SK-N-SH (cell line): ENCODE measurements at regions not wholly inside any gene's neighbourhood (a gene's known extent, or its start where the extent isn't known, plus 50 kb on each side); places are given as distances from the start of the nearest gene placed in this dataset.

Experiments
- CTCF ChIA-PET: fragments of 300-600, 350-600 bp; formaldehyde crosslinking; extraction: SDS; loops from one replicate; lab custom pipeline; 2021; lab: Yijun Ruan, JAX
- POLR2A ChIA-PET: fragments of 350-600 bp; sonication (Branson Sonifier 250); formaldehyde crosslinking; extraction: SDS; loops from one replicate; lab custom pipeline; 2020; ENCODE audit warnings: antibody characterized with exemption, inconsistent platforms; lab: Yijun Ruan, JAX
- DNase-seq: peaks from one replicate; pipeline ENCODE4 v3.0.0; 2012
- H2AFZ ChIP-seq: fragments of 200-600 bp; sonication (generic); 2 replicates; pipeline ENCODE4 v1.8.1; 2016; ENCODE audit warnings: antibody characterized with exemption, mild to moderate bottlenecking, low read depth
- H3F3A ChIP-seq: fragments of 200-600 bp; sonication (generic); replicated peaks from 2 replicates; pipeline ENCODE3; 2016; ENCODE audit warnings: antibody characterized with exemption, mild to moderate bottlenecking; ENCODE audit not compliant: insufficient read depth
- H3K27ac ChIP-seq, 2 experiments: fragments of 200-500 bp in 1 of 2; fragments of 200-600 bp in 1 of 2; sonication (Bioruptor generic) in 1 of 2; sonication (generic), shearing (Covaris generic) in 1 of 2; 2 replicates each; pipeline versions ENCODE4 v1.5.1 to v1.6.1; 2014 to 2016; ENCODE audit warnings: low read depth in 2 of 2, inconsistent platforms in 1 of 2, low read length in 1 of 2, mild to moderate bottlenecking in 1 of 2, mixed read lengths in 1 of 2
- H3K27me3 ChIP-seq: fragments of 200-600 bp; sonication (generic), shearing (Covaris generic); 2 replicates; pipeline ENCODE4 v1.6.1; 2016; ENCODE audit warnings: mixed run types; ENCODE audit not compliant: insufficient read depth
- H3K36me3 ChIP-seq, 2 experiments: fragments of 200-500 bp in 1 of 2; fragments of 200-600 bp in 1 of 2; sonication (Bioruptor generic) in 1 of 2; sonication (generic) in 1 of 2; replicated peaks in 1 of 2; 2 replicates each; pipeline versions ENCODE3 to v1.5.1; 2014 to 2016; ENCODE audit warnings: low read length in 1 of 2, mild to moderate bottlenecking in 1 of 2; ENCODE audit not compliant: insufficient read depth in 2 of 2, control insufficient read depth in 1 of 2
- H3K4me1 ChIP-seq, 2 experiments: fragments of 200-500 bp in 1 of 2; fragments of 200-600 bp in 1 of 2; sonication (Bioruptor generic) in 1 of 2; sonication (generic), shearing (Covaris generic) in 1 of 2; 2 replicates each; pipeline versions ENCODE4 v1.5.1 to v1.6.1; 2014 to 2016; ENCODE audit warnings: low read depth in 1 of 2, low read length in 1 of 2, mixed run types in 1 of 2; ENCODE audit not compliant: insufficient read depth in 2 of 2, control insufficient read depth in 1 of 2
- H3K4me2 ChIP-seq: fragments of 200-600 bp; sonication (generic), shearing (Covaris generic); 2 replicates; pipeline ENCODE4 v1.6.1; 2017; ENCODE audit warnings: mixed run types
- H3K4me3 ChIP-seq, 2 experiments: fragments of 200-500 bp in 1 of 2; fragments of 200-600 bp in 1 of 2; sonication (Bioruptor generic) in 1 of 2; sonication (generic), shearing (Covaris generic) in 1 of 2; 2 replicates each; pipeline versions ENCODE4 v1.5.1 to v1.8.1; 2014 to 2016; ENCODE audit warnings: low read depth in 2 of 2, inconsistent platforms in 1 of 2, low read length in 1 of 2, mild to moderate bottlenecking in 1 of 2, mixed read lengths in 1 of 2, moderate library complexity in 1 of 2
- H3K79me2 ChIP-seq: fragments of 200-600 bp; sonication (generic); 2 replicates; pipeline ENCODE4 v1.8.1; 2017; ENCODE audit warnings: mild to moderate bottlenecking; ENCODE audit not compliant: insufficient read depth
- H3K9ac ChIP-seq: fragments of 200-600 bp; sonication (generic); 2 replicates; pipeline ENCODE4 v1.6.1; 2017; ENCODE audit warnings: mixed run types
- H3K9me2 ChIP-seq: fragments of 200-600 bp; sonication (generic); 2 replicates; pipeline ENCODE4 v1.6.1; 2017; ENCODE audit warnings: mixed run types
- H3K9me3 ChIP-seq: fragments of 200-600 bp; sonication (generic); 2 replicates; pipeline ENCODE4 v1.6.1; 2017; ENCODE audit warnings: mixed run types, mild to moderate bottlenecking, moderate library complexity
- H4K20me1 ChIP-seq: fragments of 200-600 bp; sonication (generic); 2 replicates; pipeline ENCODE4 v1.6.1; 2017; ENCODE audit warnings: mild to moderate bottlenecking, mixed run types; ENCODE audit not compliant: insufficient read depth
- ELF1 ChIP-seq: IDR thresholded peaks from 2 replicates; pipeline ENCODE4 v1.4.0; 2012
- EP300 ChIP-seq, 2 experiments: IDR thresholded peaks; 2 replicates each; pipeline versions ENCODE4 v1.4.0 to v1.6.1; 2012; ENCODE audit warnings: borderline replicate concordance in 1 of 2, low read depth in 1 of 2, low read length in 1 of 2
- FOSL2 ChIP-seq: IDR thresholded peaks from 2 replicates; pipeline ENCODE4 v1.4.0; 2012; ENCODE audit warnings: low read depth, mild to moderate bottlenecking, moderate library complexity, borderline replicate concordance
- FOXM1 ChIP-seq: IDR thresholded peaks from 2 replicates; pipeline ENCODE4 v1.4.0; 2012; ENCODE audit warnings: low read depth, mild to moderate bottlenecking
- GABPA ChIP-seq: IDR thresholded peaks from 2 replicates; pipeline ENCODE4 v1.4.0; 2012; ENCODE audit warnings: low read depth, mild to moderate bottlenecking
- IRF3 ChIP-seq: fragments of 150-350 bp; IDR thresholded peaks from 2 replicates; pipeline ENCODE4 v1.6.1; 2016; ENCODE audit warnings: mild to moderate bottlenecking, low read depth, low read length
- JUND ChIP-seq: IDR thresholded peaks from 2 replicates; pipeline ENCODE4 v1.4.0; 2012
- MEF2A ChIP-seq: IDR thresholded peaks from 2 replicates; pipeline ENCODE4 v1.4.0; 2012; ENCODE audit warnings: low read depth, borderline replicate concordance
- MXI1 ChIP-seq: IDR thresholded peaks from 2 replicates; pipeline ENCODE4 v1.6.1; 2012; ENCODE audit warnings: mild to moderate bottlenecking, low read depth, low read length, improper control_type of control experiment
- NRF1 ChIP-seq: IDR thresholded peaks from 2 replicates; pipeline ENCODE4 v1.6.1; 2012; ENCODE audit warnings: low read depth, mild to moderate bottlenecking, low read length
- PBX3 ChIP-seq: IDR thresholded peaks from 2 replicates; pipeline ENCODE4; 2012
- POLR2AphosphoS5 ChIP-seq: IDR thresholded peaks from 2 replicates; pipeline ENCODE4 v1.6.1; 2012; ENCODE audit warnings: low read depth, low read length
- RAD21 ChIP-seq: IDR thresholded peaks from 2 replicates; pipeline ENCODE4 v1.6.1; 2012; ENCODE audit warnings: mild to moderate bottlenecking, low read length
- RXRA ChIP-seq: IDR thresholded peaks from 2 replicates; pipeline ENCODE4 v1.4.0; 2012; ENCODE audit warnings: low read depth, mild to moderate bottlenecking, borderline replicate concordance
- SIN3A ChIP-seq: IDR thresholded peaks from 2 replicates; pipeline ENCODE4 v1.6.1; 2012; ENCODE audit warnings: low read depth, mild to moderate bottlenecking, low read length, moderate library complexity, borderline replicate concordance
- SMC3 ChIP-seq: IDR thresholded peaks from 2 replicates; pipeline ENCODE4 v1.6.1; 2012; ENCODE audit warnings: low read depth, low read length, improper control_type of control experiment
- WGBS: methylation state at CpG from one replicate; pipeline ENCODE4 v1.1.6; 2017; ENCODE audit warnings: low lambda C conversion rate; 5-methylcytosine and 5-hydroxymethylcytosine counted together
- TF ChIP-seq, protein P1 (sequence below): fragments of 150-350 bp; IDR thresholded peaks from 2 replicates; pipeline ENCODE4 v1.6.1; 2017; ENCODE audit warnings: antibody characterized with exemption, low read length, low read depth, borderline replicate concordance
- TF ChIP-seq, protein P2 (sequence below): IDR thresholded peaks from 2 replicates; pipeline ENCODE4 v1.4.0; 2012; ENCODE audit warnings: low read depth, borderline replicate concordance
- TF ChIP-seq, protein P3 (sequence below): IDR thresholded peaks from 2 replicates; pipeline ENCODE4 v1.6.1; 2012; ENCODE audit warnings: mild to moderate bottlenecking, low read depth, low read length, moderate library complexity

- Histone ChIP-seq H2AFZ (no peak overlapping the region), H3K9me3 (no peaks in the 10 kb centered on the region), H3K36me3 (peaks cover 0 to 2% of the 10 kb centered on the region in 2 experiments), H3K4me1 (no peaks in the 10 kb centered on the region), H3K27me3 (no peaks in the 10 kb centered on the region), H3F3A (no peaks in the 10 kb centered on the region), H4K20me1 (no peaks in the 10 kb centered on the region), H3K4me3 (no peak overlapping the region)
- POLR2A ChIA-PET = no interaction called here
- no peak for DNase-seq
- TF ChIP-seq RXRA = no peak
- TF ChIP-seq, protein P1, sequence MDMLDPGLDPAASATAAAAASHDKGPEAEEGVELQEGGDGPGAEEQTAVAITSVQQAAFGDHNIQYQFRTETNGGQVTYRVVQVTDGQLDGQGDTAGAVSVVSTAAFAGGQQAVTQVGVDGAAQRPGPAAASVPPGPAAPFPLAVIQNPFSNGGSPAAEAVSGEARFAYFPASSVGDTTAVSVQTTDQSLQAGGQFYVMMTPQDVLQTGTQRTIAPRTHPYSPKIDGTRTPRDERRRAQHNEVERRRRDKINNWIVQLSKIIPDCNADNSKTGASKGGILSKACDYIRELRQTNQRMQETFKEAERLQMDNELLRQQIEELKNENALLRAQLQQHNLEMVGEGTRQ = no peak
- TF ChIP-seq, all 33 proteins: peak for 0
- Histone ChIP-seq H3K79me2 (no peaks in the 10 kb centered on the region), H3K9me2 (no peaks in the 10 kb centered on the region), H3K27ac (no peak overlapping the region), H3K9ac (no peak overlapping the region), H3K4me2 (no peak overlapping the region)
- CTCF ChIA-PET = no interaction called here
These were observed 405.0 kb upstream of the MEF2C start for GRCh38 chr5:89287964-89288363.

DNA sequence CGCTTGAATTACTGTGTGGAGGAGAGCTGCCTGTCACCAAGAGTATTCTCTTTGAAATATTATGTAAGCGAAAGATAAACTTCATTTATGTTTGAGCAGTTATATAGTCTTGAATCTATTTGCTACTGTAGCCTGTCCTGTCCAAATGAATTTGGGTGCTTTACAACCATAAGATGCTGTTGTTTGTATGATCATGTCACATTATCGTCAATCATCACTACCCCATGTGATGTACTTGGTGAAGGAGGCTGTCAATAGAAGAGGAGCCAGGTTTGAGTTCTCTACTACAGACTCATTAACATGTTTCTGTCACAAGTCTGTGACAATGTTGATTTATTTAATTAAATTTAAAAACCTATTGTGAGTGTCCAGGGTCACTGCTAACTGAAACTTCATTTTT, 403.3 kb upstream of the MEF2C start:
- Histone ChIP-seq H3K4me1 (no peaks in the 10 kb centered on the region), H4K20me1 (no peaks in the 10 kb centered on the region), H3K36me3 (peaks cover 0 to 2% of the 10 kb centered on the region in 2 experiments), H3K4me2 (no peak overlapping the region), H3K9me3 (no peaks in the 10 kb centered on the region), H3K27me3 (no peaks in the 10 kb centered on the region), H3K9me2 (no peaks in the 10 kb centered on the region), H3K9ac (no peak overlapping the region), H3K27ac (no peak overlapping the region), H2AFZ (no peak overlapping the region), H3K4me3 (no peak overlapping the region), H3K79me2 (no peaks in the 10 kb centered on the region), H3F3A (no peaks in the 10 kb centered on the region)
- WGBS = 91% methylated on average over 3 of the region's 3 CpGs
- DNase-seq = no peak
- TF ChIP-seq, protein P2, sequence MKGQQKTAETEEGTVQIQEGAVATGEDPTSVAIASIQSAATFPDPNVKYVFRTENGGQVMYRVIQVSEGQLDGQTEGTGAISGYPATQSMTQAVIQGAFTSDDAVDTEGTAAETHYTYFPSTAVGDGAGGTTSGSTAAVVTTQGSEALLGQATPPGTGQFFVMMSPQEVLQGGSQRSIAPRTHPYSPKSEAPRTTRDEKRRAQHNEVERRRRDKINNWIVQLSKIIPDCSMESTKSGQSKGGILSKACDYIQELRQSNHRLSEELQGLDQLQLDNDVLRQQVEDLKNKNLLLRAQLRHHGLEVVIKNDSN = no peak
- TF ChIP-seq, protein P3, sequence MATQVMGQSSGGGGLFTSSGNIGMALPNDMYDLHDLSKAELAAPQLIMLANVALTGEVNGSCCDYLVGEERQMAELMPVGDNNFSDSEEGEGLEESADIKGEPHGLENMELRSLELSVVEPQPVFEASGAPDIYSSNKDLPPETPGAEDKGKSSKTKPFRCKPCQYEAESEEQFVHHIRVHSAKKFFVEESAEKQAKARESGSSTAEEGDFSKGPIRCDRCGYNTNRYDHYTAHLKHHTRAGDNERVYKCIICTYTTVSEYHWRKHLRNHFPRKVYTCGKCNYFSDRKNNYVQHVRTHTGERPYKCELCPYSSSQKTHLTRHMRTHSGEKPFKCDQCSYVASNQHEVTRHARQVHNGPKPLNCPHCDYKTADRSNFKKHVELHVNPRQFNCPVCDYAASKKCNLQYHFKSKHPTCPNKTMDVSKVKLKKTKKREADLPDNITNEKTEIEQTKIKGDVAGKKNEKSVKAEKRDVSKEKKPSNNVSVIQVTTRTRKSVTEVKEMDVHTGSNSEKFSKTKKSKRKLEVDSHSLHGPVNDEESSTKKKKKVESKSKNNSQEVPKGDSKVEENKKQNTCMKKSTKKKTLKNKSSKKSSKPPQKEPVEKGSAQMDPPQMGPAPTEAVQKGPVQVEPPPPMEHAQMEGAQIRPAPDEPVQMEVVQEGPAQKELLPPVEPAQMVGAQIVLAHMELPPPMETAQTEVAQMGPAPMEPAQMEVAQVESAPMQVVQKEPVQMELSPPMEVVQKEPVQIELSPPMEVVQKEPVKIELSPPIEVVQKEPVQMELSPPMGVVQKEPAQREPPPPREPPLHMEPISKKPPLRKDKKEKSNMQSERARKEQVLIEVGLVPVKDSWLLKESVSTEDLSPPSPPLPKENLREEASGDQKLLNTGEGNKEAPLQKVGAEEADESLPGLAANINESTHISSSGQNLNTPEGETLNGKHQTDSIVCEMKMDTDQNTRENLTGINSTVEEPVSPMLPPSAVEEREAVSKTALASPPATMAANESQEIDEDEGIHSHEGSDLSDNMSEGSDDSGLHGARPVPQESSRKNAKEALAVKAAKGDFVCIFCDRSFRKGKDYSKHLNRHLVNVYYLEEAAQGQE = no peak
- no peak for TF ChIP-seq EP300 (IDR thresholded peaks at IDR 0.05; ENCODE audit: borderline replicate concordance in 1 of 2, low read depth in 1 of 2, low read length in 1 of 2)
- TF ChIP-seq JUND = no peak
- TF ChIP-seq POLR2AphosphoS5 = no peak
- no peak for TF ChIP-seq FOSL2
- TF ChIP-seq SIN3A = no peak
- no peak for TF ChIP-seq NRF1
- no peak for TF ChIP-seq MEF2A
- TF ChIP-seq PBX3 = no peak
- TF ChIP-seq FOXM1 = no peak
- no peak for TF ChIP-seq RAD21
- no peak for TF ChIP-seq IRF3
- no peak for TF ChIP-seq SMC3
- no peak for TF ChIP-seq MXI1
- no peak for TF ChIP-seq ELF1
- TF ChIP-seq, protein P1 = no peak
- no peak for TF ChIP-seq GABPA
- POLR2A ChIA-PET = no interaction called here
- CTCF ChIA-PET = no interaction called here
